Upper lobe of right lung (tissue), 1 donor: ENCODE measurements at regions not wholly inside any gene's neighbourhood (a gene's known extent, or its start where the extent isn't known, plus 50 kb on each side); places are given as distances from the start of the nearest gene placed in this dataset.

Experiments
- ATAC-seq: fragments of 200-7000 bp; cut with Tn5 transposase; one replicate; pipeline ENCODE4 v1.9.1; 2020; ENCODE audit warnings: mild to moderate bottlenecking, moderate library complexity
- DNase-seq: peaks from one replicate; pipeline ENCODE4 v3.0.0-alpha.2; 2020
- H3K27ac ChIP-seq: fragments of 200-600 bp; one replicate; pipeline ENCODE4 v1.8.0; 2022
- H3K27me3 ChIP-seq: fragments of 200-600 bp; one replicate; pipeline ENCODE4 v1.8.0; 2022; ENCODE audit warnings: mild to moderate bottlenecking
- H3K36me3 ChIP-seq: fragments of 200-600 bp; one replicate; pipeline ENCODE4 v1.8.0; 2022
- H3K4me1 ChIP-seq: fragments of 200-600 bp; one replicate; pipeline ENCODE4 v1.8.0; 2022
- H3K4me3 ChIP-seq: fragments of 200-600 bp; one replicate; pipeline ENCODE4 v1.8.0; 2022; ENCODE audit warnings: mild to moderate bottlenecking
- H3K9me3 ChIP-seq: fragments of 200-600 bp; one replicate; pipeline ENCODE4 v1.8.0; 2022
- CTCF ChIP-seq: fragments of 200-600 bp; IDR thresholded peaks from one replicate; pipeline ENCODE4 v1.8.0; 2022; ENCODE audit warnings: antibody characterized with exemption
- intact Hi-C: fragments of 100-400 bp; cut with DNase I; formaldehyde crosslinking; loops from one replicate; pipeline ENCODE4 v1.11.0; 2022
- donor health status: DM: no; HTN: yes; CAD: no; lungs with severe emphysema.

GRCh38 chr11:27857014-27857413, 156.8 kb upstream of the BDNF start:
- DNase-seq, result no peak
- Histone ChIP-seq H3K36me3 (no peaks in the 10 kb centered on the region), H3K27ac (no peak overlapping the region), H3K9me3 (no peaks in the 10 kb centered on the region), H3K4me3 (no peak overlapping the region), H3K27me3 (no peaks in the 10 kb centered on the region), H3K4me1 (no peaks in the 10 kb centered on the region)
- intact Hi-C loops, result no loop called here
- no peak for TF ChIP-seq CTCF
- no peak for ATAC-seq

- Histone ChIP-seq H3K9me3 (no peaks in the 10 kb centered on the region), H3K4me1 (no peaks in the 10 kb centered on the region), H3K4me3 (no peak overlapping the region), H3K27me3 (no peaks in the 10 kb centered on the region), H3K36me3 (no peaks in the 10 kb centered on the region), H3K27ac (no peak overlapping the region)
- ATAC-seq (no peak), DNase-seq (no peak)
- no peak for TF ChIP-seq CTCF
- intact Hi-C loops, result no loop called here
Measured at GRCh38 chr11:27848423-27848822, 148.2 kb upstream of the BDNF start.

DNA sequence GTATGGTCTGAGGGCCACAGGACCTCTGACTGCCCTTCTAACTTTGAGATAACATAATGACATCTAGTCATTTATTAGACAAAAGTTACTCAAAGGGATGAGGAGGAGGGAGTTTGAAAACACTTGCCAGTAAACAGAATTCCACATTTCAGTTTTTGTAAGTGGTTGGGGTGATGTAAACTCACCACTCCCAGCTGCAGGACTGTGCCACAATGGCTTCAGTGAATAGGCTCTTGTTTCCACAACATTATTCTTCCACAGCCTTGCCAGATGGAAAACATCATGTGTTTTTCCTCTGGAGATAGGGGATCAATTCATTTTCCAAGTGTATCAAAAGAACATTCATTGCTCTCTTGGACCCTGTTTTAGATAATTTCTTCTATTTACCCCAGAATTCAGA, 147.2 kb upstream of the BDNF start:
- Histone ChIP-seq H3K9me3 (no peaks in the 10 kb centered on the region), H3K4me1 (no peaks in the 10 kb centered on the region), H3K27ac (no peak overlapping the region), H3K27me3 (no peaks in the 10 kb centered on the region), H3K4me3 (no peak overlapping the region), H3K36me3 (no peaks in the 10 kb centered on the region)
- ATAC-seq (no peak), DNase-seq (no peak)
- no peak for TF ChIP-seq CTCF
- intact Hi-C loops, result no loop called here

DNA sequence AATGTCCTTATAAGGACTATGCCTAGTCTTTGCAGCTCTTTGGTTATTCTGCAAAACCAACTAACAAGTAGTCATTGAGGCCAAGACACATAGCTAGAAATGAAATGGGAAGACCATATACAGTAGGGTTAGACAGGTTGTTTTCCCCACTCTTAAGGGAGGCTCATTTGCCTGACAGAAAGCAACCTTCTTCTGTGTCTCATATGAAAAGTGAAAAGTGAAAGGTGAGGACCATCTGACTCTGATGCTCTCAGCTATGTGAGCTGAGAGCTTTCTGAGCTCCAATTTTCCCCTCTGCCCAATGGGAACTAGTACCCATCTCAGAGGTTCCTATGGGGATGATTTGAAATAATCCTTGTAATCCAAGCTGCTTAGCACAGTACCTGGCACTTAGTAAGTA, 142.0 kb upstream of the BDNF start:
- Histone ChIP-seq H3K9me3 (no peaks in the 10 kb centered on the region), H3K27ac (no peak overlapping the region), H3K4me1 (no peaks in the 10 kb centered on the region), H3K36me3 (no peaks in the 10 kb centered on the region), H3K27me3 (no peaks in the 10 kb centered on the region), H3K4me3 (no peak overlapping the region)
- no peak for TF ChIP-seq CTCF
- no peak for ATAC-seq
- intact Hi-C loops, result no loop called here
- DNase-seq, result no peak

GRCh38 chr11:27841023-27841422, 140.8 kb upstream of the BDNF start:
- H3K27me3 ChIP-seq, result no peaks in the 10 kb centered on the region
- ATAC-seq, result no peak
- no peak for DNase-seq
- H3K27ac ChIP-seq, result no peak overlapping the region
- TF ChIP-seq CTCF, result no peak
- no peaks in the 10 kb centered on the region for H3K36me3 ChIP-seq
- intact Hi-C loops, result no loop called here
- no peak overlapping the region for H3K4me3 ChIP-seq
- H3K4me1 ChIP-seq, result no peaks in the 10 kb centered on the region
- H3K9me3 ChIP-seq, result no peaks in the 10 kb centered on the region

- DNase-seq (no peak), ATAC-seq (no peak)
- Histone ChIP-seq H3K4me3 (no peak overlapping the region), H3K4me1 (no peaks in the 10 kb centered on the region), H3K36me3 (no peaks in the 10 kb centered on the region), H3K27me3 (no peaks in the 10 kb centered on the region), H3K27ac (no peak overlapping the region), H3K9me3 (no peaks in the 10 kb centered on the region)
- intact Hi-C loops, result no loop called here
- TF ChIP-seq CTCF, result peak; percentile 6
Measured at GRCh38 chr11:27839226-27839913, 139.1 kb upstream of the BDNF start.
